ENCODE measurements at regions not wholly inside any gene's neighbourhood (a gene's known extent, or its start where the extent isn't known, plus 50 kb on each side); places are given as distances from the start of the nearest gene placed in this dataset.

DNA sequence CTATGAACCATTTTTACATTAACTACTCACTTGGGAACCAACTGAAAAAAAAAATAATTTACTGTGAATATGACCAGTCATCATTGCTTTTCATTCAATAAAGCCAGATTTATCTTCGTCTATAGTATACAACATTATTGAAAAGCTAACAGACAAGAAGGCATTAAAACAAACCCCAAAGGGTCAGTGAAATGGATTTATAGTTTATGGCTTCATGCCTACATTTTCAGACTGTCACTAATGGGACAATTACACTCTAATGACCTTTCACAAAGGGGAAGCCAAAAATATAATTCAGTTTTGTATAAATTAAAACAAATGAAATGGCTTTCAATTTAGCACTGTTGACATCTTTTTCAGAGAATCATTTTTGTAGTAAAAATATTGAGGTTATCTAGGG, 169.1 kb downstream of the DSEL start:
- TF ChIP-seq, protein P1, sequence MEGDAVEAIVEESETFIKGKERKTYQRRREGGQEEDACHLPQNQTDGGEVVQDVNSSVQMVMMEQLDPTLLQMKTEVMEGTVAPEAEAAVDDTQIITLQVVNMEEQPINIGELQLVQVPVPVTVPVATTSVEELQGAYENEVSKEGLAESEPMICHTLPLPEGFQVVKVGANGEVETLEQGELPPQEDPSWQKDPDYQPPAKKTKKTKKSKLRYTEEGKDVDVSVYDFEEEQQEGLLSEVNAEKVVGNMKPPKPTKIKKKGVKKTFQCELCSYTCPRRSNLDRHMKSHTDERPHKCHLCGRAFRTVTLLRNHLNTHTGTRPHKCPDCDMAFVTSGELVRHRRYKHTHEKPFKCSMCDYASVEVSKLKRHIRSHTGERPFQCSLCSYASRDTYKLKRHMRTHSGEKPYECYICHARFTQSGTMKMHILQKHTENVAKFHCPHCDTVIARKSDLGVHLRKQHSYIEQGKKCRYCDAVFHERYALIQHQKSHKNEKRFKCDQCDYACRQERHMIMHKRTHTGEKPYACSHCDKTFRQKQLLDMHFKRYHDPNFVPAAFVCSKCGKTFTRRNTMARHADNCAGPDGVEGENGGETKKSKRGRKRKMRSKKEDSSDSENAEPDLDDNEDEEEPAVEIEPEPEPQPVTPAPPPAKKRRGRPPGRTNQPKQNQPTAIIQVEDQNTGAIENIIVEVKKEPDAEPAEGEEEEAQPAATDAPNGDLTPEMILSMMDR (IDR thresholded peaks at IDR 0.05) = no peak
- intact Hi-C loops (cut with DNase I) = no loop called here

DNA sequence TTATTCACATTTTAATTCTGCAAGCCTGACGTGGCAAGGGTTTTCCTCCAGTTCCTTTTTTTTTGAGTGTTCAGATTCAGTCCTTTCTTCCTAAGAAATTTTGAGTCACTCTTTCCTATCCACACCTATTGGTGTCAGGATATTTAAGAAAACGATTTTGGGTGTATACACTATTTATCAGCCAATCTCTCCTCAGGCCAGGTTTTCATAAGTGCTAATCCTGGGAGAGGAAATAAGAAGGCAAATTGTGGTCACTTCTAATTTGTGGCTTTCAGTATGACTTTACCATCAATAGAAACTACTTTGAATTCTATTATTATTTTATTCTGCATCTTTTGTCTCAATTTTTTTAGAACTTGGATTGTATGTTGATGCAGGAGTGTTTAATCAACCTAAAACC, 174.4 kb downstream of the DSEL start:
- H3K27me3 ChIP-seq = no peaks in the 10 kb centered on the region
- DNase-seq (no peak), ATAC-seq (no peak)
- no peak overlapping the region for H3K27ac ChIP-seq
- intact Hi-C loops (cut with DNase I) = no loop called here
- H3K4me1 ChIP-seq = no peaks in the 10 kb centered on the region
- TF ChIP-seq, protein P1 (IDR thresholded peaks at IDR 0.05) = no peak
- no peaks in the 10 kb centered on the region for H3K9me3 ChIP-seq
- H3K4me3 ChIP-seq = no peak overlapping the region
- no peaks in the 10 kb centered on the region for H3K36me3 ChIP-seq

More for the DNA sequence above, 169.1 kb downstream of the DSEL start:
- H3K36me3 ChIP-seq = no peaks in the 10 kb centered on the region
- DNase-seq = no peak
- H3K27me3 ChIP-seq = no peaks in the 10 kb centered on the region
- no peaks in the 10 kb centered on the region for H3K4me1 ChIP-seq
- H3K27ac ChIP-seq = no peak overlapping the region
- no peak overlapping the region for H3K4me3 ChIP-seq
- no peak for ATAC-seq
- no peaks in the 10 kb centered on the region for H3K9me3 ChIP-seq

DNA sequence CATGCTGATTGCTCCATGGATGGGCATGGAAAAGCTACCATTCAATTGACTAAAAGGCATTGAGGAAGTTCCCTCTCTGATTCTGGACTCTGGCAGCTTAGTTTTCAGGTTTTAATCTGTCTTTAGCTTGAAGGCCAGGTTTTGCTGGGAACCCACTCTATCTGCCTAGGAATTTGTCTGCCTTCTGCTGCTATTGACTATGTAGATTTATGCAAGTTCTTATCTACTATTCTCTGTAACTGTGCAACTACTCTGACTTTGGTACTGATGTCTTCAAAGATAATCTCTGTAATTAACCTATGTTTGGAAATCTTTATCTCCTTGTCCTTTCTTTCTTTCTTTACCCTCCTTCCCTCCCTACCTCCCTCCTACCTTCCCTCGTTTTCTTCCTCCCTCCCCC, 178.8 kb downstream of the DSEL start:
- Histone ChIP-seq H3K36me3 (no peaks in the 10 kb centered on the region), H3K27ac (no peak overlapping the region)
- intact Hi-C loops (cut with DNase I) = no loop called here

DNA sequence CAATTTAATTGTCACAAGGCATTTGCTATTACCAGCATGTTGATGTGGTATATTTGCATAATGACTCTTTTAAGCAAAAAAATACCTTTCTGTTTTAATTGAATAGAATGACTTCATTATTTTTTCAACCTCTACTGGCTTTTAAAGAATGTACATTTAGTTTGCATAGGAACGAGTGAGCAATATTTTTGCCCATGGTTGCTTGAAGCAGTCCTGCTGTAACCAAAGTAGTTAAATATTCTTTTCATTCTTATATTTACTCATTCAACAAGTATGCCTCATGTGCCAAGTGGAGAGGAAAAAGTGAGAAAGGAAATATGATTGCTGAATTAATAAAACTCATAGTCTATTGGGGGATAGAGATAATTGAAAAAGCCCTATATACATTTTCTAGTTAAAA, 184.7 kb downstream of the DSEL start:
- H3K27ac ChIP-seq = no peak overlapping the region
- H3K4me1 ChIP-seq = no peaks in the 10 kb centered on the region
- intact Hi-C loops (cut with DNase I) = no loop called here
- ATAC-seq (no peak), DNase-seq (no peak)
- no peak overlapping the region for H3K4me3 ChIP-seq
- no peaks in the 10 kb centered on the region for H3K9me3 ChIP-seq
- TF ChIP-seq, protein P1 (IDR thresholded peaks at IDR 0.05) = no peak
- no peaks in the 10 kb centered on the region for H3K36me3 ChIP-seq
- no peaks in the 10 kb centered on the region for H3K27me3 ChIP-seq

More for the DNA sequence above, 178.8 kb downstream of the DSEL start:
- no peak for DNase-seq
- ATAC-seq = no peak
- no peaks in the 10 kb centered on the region for H3K9me3 ChIP-seq
- TF ChIP-seq, protein P1 (IDR thresholded peaks at IDR 0.05) = no peak
- H3K4me1 ChIP-seq = no peaks in the 10 kb centered on the region
- H3K27me3 ChIP-seq = no peaks in the 10 kb centered on the region
- no peak overlapping the region for H3K4me3 ChIP-seq

DNA sequence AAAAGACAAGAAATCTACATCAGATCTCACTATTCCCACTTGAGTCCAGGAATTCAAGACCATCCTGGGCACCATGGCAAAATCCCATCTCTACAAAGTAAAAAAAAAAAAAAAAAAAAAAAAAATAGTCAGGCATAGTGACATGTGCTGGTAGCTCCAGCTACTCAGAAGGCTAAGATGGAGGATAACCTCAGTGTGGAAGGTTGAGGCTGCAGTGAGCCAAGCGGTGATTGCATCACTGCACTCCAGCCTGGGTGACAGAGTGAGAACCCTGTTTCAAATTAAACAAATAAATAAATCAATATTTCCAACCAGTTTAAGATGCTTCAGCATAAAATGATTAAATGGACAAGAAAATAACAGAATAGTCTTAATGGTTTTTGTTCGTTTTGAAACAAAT, 197.4 kb downstream of the DSEL start:
- H3K27me3 ChIP-seq = no peaks in the 10 kb centered on the region
- no peaks in the 10 kb centered on the region for H3K36me3 ChIP-seq
- intact Hi-C loops (cut with DNase I) = no loop called here
- no peaks in the 10 kb centered on the region for H3K9me3 ChIP-seq
- H3K4me1 ChIP-seq = no peaks in the 10 kb centered on the region
- DNase-seq = no peak
- no peak overlapping the region for H3K27ac ChIP-seq
- TF ChIP-seq, protein P1 (IDR thresholded peaks at IDR 0.05) = no peak
- H3K4me3 ChIP-seq = no peak overlapping the region
- ATAC-seq = no peak

DNA sequence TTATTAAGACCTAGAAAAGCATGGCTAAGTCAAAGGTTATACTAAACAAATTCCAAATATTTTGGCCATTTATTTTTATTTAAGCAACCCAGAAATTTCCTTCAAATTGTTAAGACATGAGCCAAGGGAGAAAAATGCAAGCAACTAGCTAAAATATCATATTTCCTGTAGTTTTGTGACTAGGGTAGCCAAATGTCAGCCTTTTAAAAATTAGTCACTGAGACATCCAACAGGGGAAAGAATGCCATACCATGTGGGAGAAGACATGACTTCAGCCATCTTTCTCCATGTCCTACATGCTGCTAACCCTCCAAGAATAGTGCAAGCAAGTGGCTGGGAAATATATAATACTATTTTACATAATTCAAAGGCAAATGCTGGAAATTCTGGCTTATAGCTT, 197.9 kb downstream of the DSEL start:
- DNase-seq = no peak
- intact Hi-C loops (cut with DNase I) = no loop called here
- no peaks in the 10 kb centered on the region for H3K36me3 ChIP-seq
- no peaks in the 10 kb centered on the region for H3K9me3 ChIP-seq
- no peaks in the 10 kb centered on the region for H3K27me3 ChIP-seq
- no peak overlapping the region for H3K27ac ChIP-seq
- no peak for ATAC-seq
- H3K4me3 ChIP-seq = no peak overlapping the region
- no peaks in the 10 kb centered on the region for H3K4me1 ChIP-seq
- TF ChIP-seq, protein P1 (IDR thresholded peaks at IDR 0.05) = no peak

Data from upper lobe of right lung (tissue), 1 donor.